ENCODE measurements at regions not wholly inside any gene's neighbourhood (a gene's known extent, or its start where the extent isn't known, plus 50 kb on each side); places are given as distances from the start of the nearest gene placed in this dataset.
A peak's percentile ranks its signal among the peaks of the same experiment; 100 is the strongest.

- Histone ChIP-seq H3K9me3 (ENCODE audit: control insufficient read depth, insufficient read depth, low read length) (no peaks in the 10 kb centered on the region), H3K36me3 (ENCODE audit: control insufficient read depth, insufficient read depth, low read length) (no peaks in the 10 kb centered on the region), H3K4me1 (ENCODE audit: control insufficient read depth, insufficient read depth, low read length) (peaks cover 3% of the 10 kb centered on the region), H3K27ac (ENCODE audit: low read length) (no peak overlapping the region), H3K4me3 (ENCODE audit: low read length) (no peak overlapping the region), H3K27me3 (ENCODE audit: control insufficient read depth, insufficient read depth, low read length) (no peaks in the 10 kb centered on the region)
- Mint-ChIP-seq H3K36me3 (no peaks in the 10 kb centered on the region), H3K27ac (no peak overlapping the region), H3K27me3 (ENCODE audit: low read depth in 2 of 2) (no peaks in the 10 kb centered on the region), H3K4me3 (no peak overlapping the region), H3K4me1 (peaks cover 13 to 21% of the 10 kb centered on the region in 2 donors), H3K9me3 (no peaks in the 10 kb centered on the region)
- intact Hi-C loops (cut with micrococcal nuclease): no loop called here
- ATAC-seq (no peak), DNase-seq (no peak)
- TF ChIP-seq CTCF (IDR thresholded peaks at IDR 0.05): no peak
- WGBS (ENCODE audit: insufficient coverage): no CpG with 5 or more reads among the region's 1 CpG
These were observed 413.4 kb downstream of the MAN2A1 start for GRCh38 chr5:110103081-110103480.

GRCh38 chr5:110104060-110104725 is 414.5 kb downstream of the MAN2A1 start:
- ATAC-seq (no peak), DNase-seq (no peak)
- Histone ChIP-seq H3K27me3 (ENCODE audit: control insufficient read depth, insufficient read depth, low read length) (no peaks in the 10 kb centered on the region), H3K9me3 (ENCODE audit: control insufficient read depth, insufficient read depth, low read length) (no peaks in the 10 kb centered on the region), H3K27ac (ENCODE audit: low read length) (no peak overlapping the region), H3K4me3 (ENCODE audit: low read length) (no peak overlapping the region), H3K36me3 (ENCODE audit: control insufficient read depth, insufficient read depth, low read length) (no peaks in the 10 kb centered on the region), H3K4me1 (ENCODE audit: control insufficient read depth, insufficient read depth, low read length) (peaks cover 3% of the 10 kb centered on the region)
- H3K4me1 Mint-ChIP-seq: peaks cover 13 to 21% of the 10 kb centered on the region in 2 donors
- H3K36me3 Mint-ChIP-seq: no peaks in the 10 kb centered on the region
- no peaks in the 10 kb centered on the region for H3K27me3 Mint-ChIP-seq (ENCODE audit: low read depth in 2 of 2)
- no peak overlapping the region for H3K27ac Mint-ChIP-seq
- no peaks in the 10 kb centered on the region for H3K9me3 Mint-ChIP-seq
- intact Hi-C loops (cut with micrococcal nuclease): no loop called here
- H3K4me3 Mint-ChIP-seq: no peak overlapping the region
- TF ChIP-seq CTCF (IDR thresholded peaks at IDR 0.05): no peak
- 44% methylated on average over 12 of the region's 13 CpGs for WGBS (ENCODE audit: insufficient coverage)

- intact Hi-C loops (cut with micrococcal nuclease): no loop called here
- H3K27ac ChIP-seq (ENCODE audit: low read length): no peak overlapping the region
- no peaks in the 10 kb centered on the region for H3K27me3 ChIP-seq (ENCODE audit: control insufficient read depth, insufficient read depth, low read length)
- peak in 1 of 2 donors; percentile 12 for DNase-seq
- Mint-ChIP-seq H3K27ac (no peak overlapping the region), H3K4me1 (peaks cover 13 to 21% of the 10 kb centered on the region in 2 donors), H3K36me3 (no peaks in the 10 kb centered on the region), H3K27me3 (ENCODE audit: low read depth in 2 of 2) (no peaks in the 10 kb centered on the region), H3K4me3 (no peak overlapping the region), H3K9me3 (no peaks in the 10 kb centered on the region)
- H3K4me1 ChIP-seq (ENCODE audit: control insufficient read depth, insufficient read depth, low read length): peaks cover 3% of the 10 kb centered on the region
- no peaks in the 10 kb centered on the region for H3K9me3 ChIP-seq (ENCODE audit: control insufficient read depth, insufficient read depth, low read length)
- no peak for TF ChIP-seq CTCF (IDR thresholded peaks at IDR 0.05)
- WGBS (ENCODE audit: insufficient coverage): 31% methylated on average over 4 of the region's 4 CpGs
- no peak overlapping the region for H3K4me3 ChIP-seq (ENCODE audit: low read length)
- ATAC-seq: peak in 1 of 3 donors; percentile 74
- no peaks in the 10 kb centered on the region for H3K36me3 ChIP-seq (ENCODE audit: control insufficient read depth, insufficient read depth, low read length)
These were observed 415.3 kb downstream of the MAN2A1 start for GRCh38 chr5:110104726-110105669.

Measured in natural killer cell (primary cell).